ENCODE measurements at regions not wholly inside any gene's neighbourhood (a gene's known extent, or its start where the extent isn't known, plus 50 kb on each side); places are given as distances from the start of the nearest gene placed in this dataset.

GRCh38 chr19:28314756-28315155 is 898.2 kb downstream of the UQCRFS1 start:
- DNase-seq (ENCODE audit: low read depth, low spot score) (no peak), FAIRE-seq (no peak)
- BruUV-seq (replicated peaks), result no TSS peak
- H3K9me3 ChIP-seq (replicated peaks; ENCODE audit: control insufficient read depth, insufficient read depth, low read length), result no peaks in the 10 kb centered on the region
- POLR2A ChIA-PET, result no interaction called here
- H3K4me2 ChIP-seq (ENCODE audit: insufficient read depth, low read length), result no peak overlapping the region
- CTCF ChIA-PET, result interaction anchor here (0.5 to 1.1 kb wide), 2 partner anchors 9 to 203 kb away, joined by 3 to 4 read pairs; no protein-coding TSS in a partner anchor
- H3K4me3 ChIP-seq (replicated peaks in 1 of 3; ENCODE audit: insufficient read depth in 1 of 3, low read depth in 1 of 3, low read length in 3 of 3), result no peak overlapping the region
- H3K27me3 ChIP-seq (ENCODE audit: control insufficient read depth in 2 of 2, insufficient read depth in 2 of 2, low read length in 2 of 2), result no peaks in the 10 kb centered on the region
- H2AFZ ChIP-seq (ENCODE audit: low read depth, low read length), result no peak overlapping the region
- no peak overlapping the region for H3K9ac ChIP-seq (replicated peaks; ENCODE audit: extremely low read depth, insufficient read depth, low read length)
- dilution Hi-C loops (cut with MboI; ENCODE audit: extremely low pct_ligation_motif_present, low sequenced_read_pairs) (no loop called here), intact Hi-C loops (cut with micrococcal nuclease) (no loop called here)
- H3K4me1 ChIP-seq (ENCODE audit: control insufficient read depth, extremely low read depth, insufficient read depth, low read length), result peaks cover 13% of the 10 kb centered on the region
- H3K9me1 ChIP-seq (replicated peaks; ENCODE audit: control insufficient read depth, extremely low read depth, insufficient read depth, low read length), result no peaks in the 10 kb centered on the region
- no peak for TF ChIP-seq MAX (IDR thresholded peaks at IDR 0.05; ENCODE audit: insufficient read depth, insufficient read length)
- TF ChIP-seq FOS (IDR thresholded peaks at IDR 0.05; ENCODE audit: borderline replicate concordance, insufficient read depth, low read length), result no peak
- no peak for TF ChIP-seq MYC (IDR thresholded peaks at IDR 0.05; ENCODE audit: low read depth, low read length)
- no peak for TF ChIP-seq POLR2A (IDR thresholded peaks at IDR 0.05; ENCODE audit: low read depth, low read length)
- no peak for TF ChIP-seq GATA2 (IDR thresholded peaks at IDR 0.05; ENCODE audit: insufficient read depth, insufficient read length, low read depth, low read length)
- TF ChIP-seq POLR2AphosphoS5 (IDR thresholded peaks at IDR 0.05; ENCODE audit: insufficient read depth, low read depth, low read length), result no peak
- TF ChIP-seq, protein P1, sequence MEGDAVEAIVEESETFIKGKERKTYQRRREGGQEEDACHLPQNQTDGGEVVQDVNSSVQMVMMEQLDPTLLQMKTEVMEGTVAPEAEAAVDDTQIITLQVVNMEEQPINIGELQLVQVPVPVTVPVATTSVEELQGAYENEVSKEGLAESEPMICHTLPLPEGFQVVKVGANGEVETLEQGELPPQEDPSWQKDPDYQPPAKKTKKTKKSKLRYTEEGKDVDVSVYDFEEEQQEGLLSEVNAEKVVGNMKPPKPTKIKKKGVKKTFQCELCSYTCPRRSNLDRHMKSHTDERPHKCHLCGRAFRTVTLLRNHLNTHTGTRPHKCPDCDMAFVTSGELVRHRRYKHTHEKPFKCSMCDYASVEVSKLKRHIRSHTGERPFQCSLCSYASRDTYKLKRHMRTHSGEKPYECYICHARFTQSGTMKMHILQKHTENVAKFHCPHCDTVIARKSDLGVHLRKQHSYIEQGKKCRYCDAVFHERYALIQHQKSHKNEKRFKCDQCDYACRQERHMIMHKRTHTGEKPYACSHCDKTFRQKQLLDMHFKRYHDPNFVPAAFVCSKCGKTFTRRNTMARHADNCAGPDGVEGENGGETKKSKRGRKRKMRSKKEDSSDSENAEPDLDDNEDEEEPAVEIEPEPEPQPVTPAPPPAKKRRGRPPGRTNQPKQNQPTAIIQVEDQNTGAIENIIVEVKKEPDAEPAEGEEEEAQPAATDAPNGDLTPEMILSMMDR (IDR thresholded peaks at IDR 0.05; ENCODE audit: extremely low read depth in 1 of 2, insufficient read depth in 1 of 2, low read depth in 1 of 2, low read length in 2 of 2), result no peak
- TF ChIP-seq JUN (IDR thresholded peaks at IDR 0.05; ENCODE audit: borderline replicate concordance, insufficient read depth, insufficient read length, low read depth), result no peak
- TF ChIP-seq EZH2 (IDR thresholded peaks at IDR 0.05; ENCODE audit: borderline replicate concordance, low read depth, low read length, severe bottlenecking), result no peak
- H3K27ac ChIP-seq (ENCODE audit: insufficient read depth, low read depth, low read length), result no peak overlapping the region
- H3K36me3 ChIP-seq (ENCODE audit: control insufficient read depth in 2 of 2, extremely low read depth in 1 of 2, insufficient read depth in 2 of 2, low read length in 2 of 2), result no peaks in the 10 kb centered on the region
- no peaks in the 10 kb centered on the region for H4K20me1 ChIP-seq (replicated peaks; ENCODE audit: control insufficient read depth, extremely low read depth, insufficient read depth, low read length)
- no peaks in the 10 kb centered on the region for H3K79me2 ChIP-seq (ENCODE audit: control insufficient read depth, insufficient read depth, low read length)

Measured in endothelial cell of umbilical vein (primary cell).